ENCODE measurements at regions not wholly inside any gene's neighbourhood (a gene's known extent, or its start where the extent isn't known, plus 50 kb on each side); places are given as distances from the start of the nearest gene placed in this dataset.

GRCh38 chr5:3891113-3891512, 295.5 kb downstream of the IRX1 start:
- DNase-seq, result no peak

GRCh38 chr5:3893527-3893926, 297.9 kb downstream of the IRX1 start:
- DNase-seq, result no peak

DNA sequence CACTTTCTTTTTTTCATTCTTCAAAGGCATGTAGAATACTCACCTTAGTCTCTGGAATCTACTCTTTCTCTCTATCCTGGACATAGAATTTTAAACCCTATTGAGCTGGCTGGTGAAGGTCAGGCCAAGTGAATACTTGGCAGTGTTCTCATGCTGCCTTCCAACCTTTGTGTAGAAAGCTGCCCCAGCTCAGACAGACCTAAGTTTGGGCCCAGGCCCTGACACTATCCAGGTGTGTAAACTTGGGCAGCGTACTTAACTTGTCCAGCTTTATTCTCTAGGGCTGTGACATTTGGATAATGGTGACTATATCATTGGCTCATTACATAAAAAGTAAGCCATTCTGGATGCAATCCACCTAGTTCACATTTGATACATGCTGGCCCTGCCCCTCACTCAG, 298.3 kb downstream of the IRX1 start:
- no peak for DNase-seq

GRCh38 chr5:3896098-3896497, 300.5 kb downstream of the IRX1 start:
- DNase-seq, result no peak

DNA sequence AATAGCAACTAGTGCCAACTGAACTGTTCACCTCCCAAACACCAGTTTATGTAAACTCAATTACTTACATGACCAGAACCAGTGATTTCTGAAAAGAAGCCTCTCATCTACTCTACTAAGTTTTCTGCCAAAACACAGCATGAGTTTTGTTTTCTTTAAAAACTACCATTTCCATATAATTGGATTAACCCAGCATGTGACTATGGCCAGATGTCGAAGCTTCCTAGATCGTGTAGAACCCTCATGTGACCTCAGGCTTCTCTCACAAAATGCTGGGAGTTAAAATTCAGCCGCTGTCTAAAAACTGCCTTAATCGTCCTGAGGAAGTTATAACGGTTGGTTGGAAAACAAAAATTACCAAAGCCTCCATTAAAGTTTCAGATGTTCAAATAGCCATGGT, 303.5 kb downstream of the IRX1 start:
- DNase-seq, result no peak

DNA sequence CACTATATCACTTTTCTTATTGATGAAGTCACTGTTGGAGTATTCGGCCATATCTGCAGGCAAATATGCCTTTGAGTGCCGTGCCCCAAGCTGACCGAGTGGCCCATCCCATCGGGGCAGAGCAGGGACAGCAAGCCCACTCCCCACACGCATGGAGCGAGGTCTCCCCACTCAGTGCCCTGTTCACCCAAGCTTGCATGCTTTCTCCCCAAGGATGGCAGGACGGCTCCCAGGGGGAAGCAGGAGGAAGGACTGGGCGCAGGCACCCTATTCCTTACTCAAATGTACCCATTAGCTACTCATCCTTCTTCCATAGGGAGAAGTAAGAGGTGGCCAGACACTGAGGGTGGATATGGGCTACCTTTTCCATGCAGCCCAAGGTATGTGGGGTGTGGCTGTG, 309.0 kb downstream of the IRX1 start:
- no peak for DNase-seq

DNA sequence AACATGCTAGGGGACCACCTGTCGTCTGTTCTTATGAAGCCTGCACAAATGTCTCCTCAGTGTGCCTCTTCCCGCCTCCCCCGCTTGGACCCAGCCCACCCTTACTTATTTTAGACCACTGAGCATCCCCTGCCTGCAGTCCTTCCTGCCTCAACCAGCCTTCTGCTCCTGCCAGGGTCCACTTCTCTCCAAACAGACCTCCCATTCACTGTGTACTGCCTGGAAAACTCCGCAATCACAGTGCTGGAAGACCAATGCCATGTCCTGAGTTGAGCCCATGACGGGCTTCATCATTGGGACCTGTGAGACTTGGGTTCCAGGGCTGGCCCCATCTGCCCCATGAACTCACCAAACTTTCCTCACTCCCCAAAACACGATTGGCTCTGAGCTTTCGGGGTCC, 309.4 kb downstream of the IRX1 start:
- no peak for DNase-seq

DNA sequence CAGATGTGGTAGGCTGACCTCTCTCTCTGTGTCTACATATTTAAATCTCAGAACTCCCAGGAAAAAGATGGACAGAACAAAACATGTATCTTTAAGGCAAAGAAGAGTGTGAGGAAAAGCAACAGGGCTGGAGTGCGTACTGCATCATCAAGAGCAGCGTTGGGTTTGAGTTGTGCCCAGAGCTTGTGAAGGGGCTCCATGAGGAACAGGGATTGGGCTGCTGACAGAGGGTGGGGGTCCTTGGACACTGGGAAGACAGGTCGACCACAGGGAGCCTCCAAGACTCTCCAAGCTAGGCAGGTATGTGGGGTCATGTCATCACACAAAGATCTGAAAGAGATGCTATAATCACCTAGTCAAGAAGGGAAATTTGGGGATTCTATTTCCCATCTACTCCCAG, 309.9 kb downstream of the IRX1 start:
- DNase-seq, result no peak

DNA sequence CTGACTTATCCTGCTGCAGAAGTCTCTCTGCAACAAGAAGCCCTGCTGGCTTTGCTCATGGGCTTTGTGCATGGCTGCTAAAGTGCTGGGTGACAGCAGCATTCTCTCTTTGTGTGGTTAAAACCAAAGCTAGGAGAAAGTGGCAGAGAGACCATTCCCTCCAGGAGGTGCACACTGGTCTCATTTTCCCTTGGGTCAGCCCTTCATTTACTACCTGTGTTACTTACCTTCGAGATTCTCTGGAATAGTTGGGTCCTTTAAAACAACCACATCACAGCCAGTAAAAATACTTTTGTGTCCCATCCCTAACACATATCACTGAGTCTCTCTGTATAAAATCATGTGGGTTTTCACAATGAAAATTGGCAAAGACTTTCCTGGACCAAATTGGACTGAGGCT, 315.5 kb downstream of the IRX1 start:
- DNase-seq, result no peak

GRCh38 chr5:3911773-3912172, 316.1 kb downstream of the IRX1 start:
- no peak for DNase-seq

- DNase-seq, result no peak
These were observed 317.2 kb downstream of the IRX1 start for GRCh38 chr5:3912790-3913189.

DNA sequence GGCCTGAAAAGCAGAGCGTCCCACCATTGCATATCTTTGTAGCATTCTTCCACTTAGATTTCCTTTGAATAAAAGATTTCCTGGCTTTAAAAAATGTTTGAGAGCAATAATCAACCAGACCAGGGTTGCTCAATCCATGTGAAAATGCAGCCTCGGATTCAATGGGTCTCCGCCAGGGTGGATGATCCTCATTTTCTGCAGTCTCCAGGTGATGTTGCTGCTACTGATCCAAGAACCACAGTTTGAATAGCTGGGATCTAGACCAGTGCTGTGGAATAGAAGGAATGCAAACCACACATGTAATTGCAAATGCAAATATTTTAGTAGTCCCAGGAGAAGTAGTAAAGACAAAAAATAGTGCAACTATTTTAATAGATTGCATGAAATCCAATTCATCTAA, 317.6 kb downstream of the IRX1 start:
- no peak for DNase-seq

DNA sequence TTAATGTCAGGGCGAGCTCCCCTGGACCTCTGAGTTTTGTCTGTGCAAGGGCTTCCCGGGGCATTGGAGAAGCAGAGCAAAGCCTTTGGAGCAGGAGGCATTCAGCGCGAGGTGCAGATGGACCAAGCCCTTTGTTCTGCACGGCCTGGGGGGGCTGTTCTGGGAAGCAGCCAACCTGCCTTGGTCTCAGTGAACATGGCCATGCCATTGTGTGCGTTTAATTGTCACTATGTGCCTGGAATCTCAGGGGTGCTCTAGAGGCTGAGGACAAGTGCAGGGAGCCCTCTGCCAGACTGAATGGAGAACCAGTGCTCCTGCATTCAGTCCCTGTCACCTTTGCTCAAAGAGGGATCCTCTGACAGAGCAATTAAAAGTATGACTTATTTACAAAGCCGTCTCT, 329.4 kb downstream of the IRX1 start:
- DNase-seq, result no peak

DNA sequence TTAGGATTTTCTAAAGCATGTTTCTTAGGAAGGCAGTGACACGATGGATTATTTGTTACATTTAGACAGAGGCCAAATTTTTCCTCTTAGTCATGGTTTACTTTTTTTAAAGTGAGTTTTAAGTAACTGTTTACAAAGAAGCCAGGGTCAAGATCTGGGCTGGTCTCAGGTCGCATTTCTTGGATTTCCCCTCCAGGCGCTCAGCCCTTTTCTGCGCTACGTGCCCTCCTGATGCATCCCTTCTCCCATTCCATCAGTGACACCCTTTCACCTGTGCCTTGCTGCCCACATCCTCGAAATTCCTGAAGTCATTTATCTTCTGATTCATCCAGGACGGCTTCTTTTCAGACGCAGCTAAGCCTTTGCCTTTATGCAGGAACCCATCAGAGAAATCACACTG, 330.3 kb downstream of the IRX1 start:
- DNase-seq, result no peak

- no peak for DNase-seq
These were observed 334.2 kb downstream of the IRX1 start for GRCh38 chr5:3929799-3930198.

DNA sequence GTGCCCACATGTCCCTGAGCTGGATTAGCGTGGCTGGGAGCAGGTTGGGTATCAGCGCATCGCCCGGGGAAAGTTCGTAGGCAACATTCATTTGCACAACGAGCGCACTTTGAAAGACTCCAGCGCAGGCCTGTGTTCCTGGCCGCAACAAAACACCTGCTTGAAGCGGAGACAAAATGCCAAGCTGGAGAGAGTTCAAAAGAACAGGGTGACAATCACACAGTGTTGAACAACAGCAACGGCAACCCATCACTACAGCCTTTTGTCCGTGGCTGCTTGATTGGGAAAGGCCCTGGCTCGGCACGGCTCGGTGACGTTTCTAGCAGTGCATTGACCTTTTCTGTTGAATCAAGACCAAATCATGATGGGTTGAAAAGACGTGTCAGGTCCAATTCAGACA, 336.3 kb downstream of the IRX1 start:
- DNase-seq, result no peak

DNA sequence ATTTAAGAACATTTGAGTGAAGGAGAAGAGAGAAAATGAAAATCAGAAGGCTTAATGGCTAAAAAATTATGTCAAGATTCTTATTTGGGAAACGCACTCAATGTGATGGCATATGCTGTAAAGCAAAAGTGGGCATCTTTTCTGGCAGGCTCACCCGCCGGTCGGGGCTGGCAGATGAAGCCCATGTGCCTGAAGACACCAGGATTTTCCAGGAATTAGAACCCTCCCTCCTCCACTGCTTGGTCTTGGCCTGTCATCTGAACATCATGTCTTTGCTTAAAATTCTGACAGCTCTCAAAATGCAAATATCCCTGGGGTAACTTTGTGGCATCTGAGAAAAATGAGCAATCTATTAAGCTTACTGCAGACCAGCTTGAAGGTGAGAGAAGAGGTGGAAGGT, 337.9 kb downstream of the IRX1 start:
- DNase-seq, result no peak

GRCh38 chr5:3933966-3934365, 338.3 kb downstream of the IRX1 start:
- no peak for DNase-seq

DNA sequence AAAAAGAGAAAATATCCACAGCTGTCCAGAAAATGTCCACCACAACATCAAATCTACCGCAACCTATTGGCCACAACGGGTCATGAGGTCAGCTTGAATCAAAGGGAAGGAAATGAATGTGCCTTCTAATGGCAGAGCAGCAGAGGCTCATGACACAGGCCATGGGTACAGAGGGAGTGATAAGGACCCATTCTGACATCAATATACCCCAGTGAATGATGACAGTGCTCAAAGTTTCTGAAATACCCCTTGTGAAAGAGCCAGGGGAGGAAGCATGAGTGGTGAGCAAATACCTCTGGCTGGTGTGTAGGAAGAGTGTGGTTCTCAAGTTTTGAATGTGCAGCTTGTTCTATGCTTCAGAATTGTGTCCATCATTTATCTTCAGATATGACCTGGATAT, 348.2 kb downstream of the IRX1 start:
- no peak for DNase-seq

DNA sequence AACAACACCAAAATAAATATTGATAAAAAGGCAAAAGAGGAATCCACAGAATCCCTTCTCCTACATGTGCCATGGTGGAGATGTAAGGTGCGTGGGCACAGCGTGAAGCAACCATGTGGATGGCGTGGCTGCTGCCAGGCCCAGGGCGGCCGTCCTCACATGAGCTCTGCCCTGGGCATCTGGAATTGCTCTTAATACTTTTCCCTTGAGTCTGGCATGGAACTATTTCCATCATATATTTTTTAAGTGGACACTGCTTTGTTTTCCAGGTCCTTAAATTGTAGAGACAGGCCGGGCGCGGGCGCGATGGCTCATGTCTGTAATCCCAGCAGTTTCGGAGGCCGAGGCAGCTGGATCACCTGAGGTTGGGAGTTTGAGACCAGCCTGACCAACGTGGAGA, 349.3 kb downstream of the IRX1 start:
- DNase-seq, result no peak

- no peak for DNase-seq
These were observed 353.2 kb downstream of the IRX1 start for GRCh38 chr5:3948838-3949237.

GRCh38 chr5:3954199-3954598, 358.6 kb downstream of the IRX1 start:
- no peak for DNase-seq

- DNase-seq, result no peak
These were observed 359.0 kb downstream of the IRX1 start for GRCh38 chr5:3954633-3955032.

DNA sequence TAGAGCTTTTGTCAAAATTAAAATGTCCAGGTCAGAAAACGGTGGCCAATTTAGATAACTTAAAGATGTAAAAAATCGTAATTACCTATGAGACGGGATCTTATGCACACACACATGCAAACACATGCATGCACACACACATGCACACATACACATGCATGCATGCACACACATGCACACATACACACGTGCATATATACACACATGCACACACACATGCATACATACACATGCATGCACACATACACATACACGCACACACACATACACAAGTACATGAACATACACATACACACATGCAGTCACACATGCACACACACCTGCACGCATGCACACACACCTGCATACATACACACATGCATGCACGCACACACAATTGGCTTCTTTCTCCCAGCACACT, 362.0 kb downstream of the IRX1 start:
- DNase-seq, result no peak

- DNase-seq, result no peak
These were observed 362.8 kb downstream of the IRX1 start for GRCh38 chr5:3958389-3958788.

DNA sequence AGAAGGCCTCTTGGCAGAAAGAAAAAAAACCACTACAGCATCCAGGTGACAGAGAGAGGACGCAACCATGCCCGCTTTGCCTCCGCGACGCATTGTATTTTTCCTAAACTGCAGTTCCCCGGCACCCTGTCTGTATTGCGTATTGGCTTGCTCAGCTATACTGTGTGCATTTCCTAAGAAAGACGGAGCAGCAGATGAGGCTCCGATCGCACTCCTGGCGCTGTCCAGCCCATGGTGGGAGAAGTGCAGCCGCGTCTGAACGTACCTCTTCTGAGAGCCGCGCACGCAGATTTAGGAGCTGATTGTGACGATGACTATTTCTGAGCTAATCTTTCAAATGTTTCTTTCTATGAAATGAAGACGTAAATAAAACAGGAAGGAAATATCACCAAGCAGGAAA, 366.5 kb downstream of the IRX1 start:
- DNase-seq, result no peak
